ENCODE measurements at regions not wholly inside any gene's neighbourhood (a gene's known extent, or its start where the extent isn't known, plus 50 kb on each side); places are given as distances from the start of the nearest gene placed in this dataset.

GRCh38 chr14:65239143-65239937 lies 137.0 kb upstream of the MAX start:
- no peaks in the 10 kb centered on the region for H3K27me3 Mint-ChIP-seq
- H3K4me3 Mint-ChIP-seq: no peak overlapping the region
- ATAC-seq (replicated peaks): no peak
- H3K36me3 Mint-ChIP-seq (ENCODE audit: low read depth): no peaks in the 10 kb centered on the region
- H3K4me1 Mint-ChIP-seq: peaks cover 6% of the 10 kb centered on the region
- H3K9me3 Mint-ChIP-seq: no peaks in the 10 kb centered on the region
- no peak overlapping the region for H3K27ac Mint-ChIP-seq

- no peaks in the 10 kb centered on the region for H3K9me3 Mint-ChIP-seq
- H3K4me3 Mint-ChIP-seq: no peak overlapping the region
- H3K36me3 Mint-ChIP-seq (ENCODE audit: low read depth): no peaks in the 10 kb centered on the region
- ATAC-seq (replicated peaks): no peak
- peaks cover 6% of the 10 kb centered on the region for H3K4me1 Mint-ChIP-seq
- no peak overlapping the region for H3K27ac Mint-ChIP-seq
- no peaks in the 10 kb centered on the region for H3K27me3 Mint-ChIP-seq
Observed at GRCh38 chr14:65239938-65240296, 137.6 kb upstream of the MAX start.

- no peaks in the 10 kb centered on the region for H3K36me3 Mint-ChIP-seq (ENCODE audit: low read depth)
- H3K9me3 Mint-ChIP-seq: no peaks in the 10 kb centered on the region
- H3K27ac Mint-ChIP-seq: peak overlapping the region; percentile 53
- peak overlapping the region; percentile 65 for H3K4me3 Mint-ChIP-seq
- H3K27me3 Mint-ChIP-seq: no peaks in the 10 kb centered on the region
- ATAC-seq (replicated peaks): no peak
- peaks cover 6% of the 10 kb centered on the region for H3K4me1 Mint-ChIP-seq
Observed at GRCh38 chr14:65241125-65241752, 138.9 kb upstream of the MAX start.

DNA sequence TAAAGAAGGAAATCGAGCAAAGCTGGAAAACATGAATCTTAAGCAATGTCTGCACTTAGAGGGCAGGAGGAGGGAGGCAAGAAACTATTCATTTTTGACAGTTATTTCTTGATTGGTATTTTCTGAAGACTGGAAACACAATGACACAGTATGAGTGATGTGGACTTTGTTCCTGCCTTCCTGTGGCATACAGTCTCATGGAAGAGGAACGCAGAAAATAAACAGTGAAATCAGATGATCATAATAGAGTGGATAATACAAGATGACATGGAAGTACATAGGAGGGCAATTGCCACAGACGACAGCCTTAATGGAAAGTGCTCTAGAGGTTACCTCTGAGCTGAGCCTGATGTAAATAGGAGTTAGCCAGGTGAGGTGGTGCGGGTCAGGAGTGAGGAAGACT lies 140.4 kb upstream of the MAX start:
- H3K4me1 Mint-ChIP-seq: peaks cover 6% of the 10 kb centered on the region
- no peak overlapping the region for H3K4me3 Mint-ChIP-seq
- H3K27me3 Mint-ChIP-seq: no peaks in the 10 kb centered on the region
- H3K9me3 Mint-ChIP-seq: no peaks in the 10 kb centered on the region
- no peaks in the 10 kb centered on the region for H3K36me3 Mint-ChIP-seq (ENCODE audit: low read depth)
- no peak for ATAC-seq (replicated peaks)
- H3K27ac Mint-ChIP-seq: no peak overlapping the region

GRCh38 chr14:65243766-65244442 lies 141.6 kb upstream of the MAX start:
- Mint-ChIP-seq H3K27ac (no peak overlapping the region), H3K9me3 (no peaks in the 10 kb centered on the region), H3K4me3 (no peak overlapping the region), H3K4me1 (peaks cover 6% of the 10 kb centered on the region), H3K27me3 (no peaks in the 10 kb centered on the region), H3K36me3 (ENCODE audit: low read depth) (no peaks in the 10 kb centered on the region)
- peak; percentile 64 for ATAC-seq (replicated peaks)

DNA sequence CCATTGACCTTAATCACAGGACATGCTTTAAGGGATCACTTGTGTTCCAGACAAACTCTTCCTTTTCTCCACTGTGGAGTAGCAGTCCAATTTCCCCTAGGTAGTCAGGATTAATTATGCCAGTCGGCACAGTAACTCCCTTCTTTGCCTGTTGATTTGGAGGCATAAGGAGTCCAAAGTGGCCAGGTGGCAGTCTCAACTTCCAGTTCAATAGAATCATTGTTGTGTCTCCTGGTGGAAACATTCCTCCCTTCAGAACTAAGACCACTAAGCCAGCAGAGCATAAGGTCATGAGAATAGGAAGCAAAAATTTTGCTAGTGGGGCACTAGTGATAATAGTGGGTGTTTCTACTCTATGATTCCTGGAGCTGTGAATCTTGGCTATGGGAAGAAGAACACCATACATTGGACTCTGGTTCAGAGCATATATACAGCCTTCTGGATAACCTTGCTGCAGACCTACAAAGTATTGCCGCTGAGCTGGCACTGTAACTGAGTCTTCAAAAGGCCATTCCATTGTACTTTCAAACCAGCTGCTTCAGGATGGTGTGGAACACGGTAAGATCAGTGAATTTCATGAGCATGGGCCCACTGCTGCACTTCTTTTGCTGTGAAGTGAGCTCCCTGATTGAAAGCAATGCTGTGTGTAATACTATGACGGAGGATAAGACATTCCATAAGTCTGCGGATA lies 147.3 kb upstream of the MAX start:
- Mint-ChIP-seq H3K4me1 (no peaks in the 10 kb centered on the region), H3K9me3 (no peaks in the 10 kb centered on the region), H3K27ac (no peak overlapping the region), H3K36me3 (ENCODE audit: low read depth) (no peaks in the 10 kb centered on the region), H3K27me3 (no peaks in the 10 kb centered on the region), H3K4me3 (no peak overlapping the region)
- no peak for ATAC-seq (replicated peaks)

DNA sequence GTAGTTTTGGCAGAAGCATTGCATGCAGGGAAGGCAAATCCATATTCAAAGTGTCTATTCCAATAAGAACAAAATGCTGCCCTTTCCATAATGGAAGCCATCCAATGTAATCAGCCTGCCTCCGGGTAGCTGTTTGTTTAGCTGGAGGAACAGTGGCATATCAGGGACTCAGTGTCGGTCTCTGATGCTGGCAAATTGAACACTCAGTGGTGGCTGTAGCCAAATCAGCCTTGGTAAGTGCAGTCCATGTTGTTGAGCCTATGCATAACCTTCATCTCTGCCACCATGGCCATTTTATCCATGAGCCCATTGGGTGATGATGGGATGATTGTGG lies 147.8 kb upstream of the MAX start:
- Mint-ChIP-seq H3K27ac (no peak overlapping the region), H3K4me1 (peaks cover 4% of the 10 kb centered on the region), H3K27me3 (no peaks in the 10 kb centered on the region), H3K9me3 (no peaks in the 10 kb centered on the region), H3K36me3 (ENCODE audit: low read depth) (no peaks in the 10 kb centered on the region), H3K4me3 (no peak overlapping the region)
- ATAC-seq (replicated peaks): no peak

GRCh38 chr14:65251213-65251612 lies 148.9 kb upstream of the MAX start:
- Mint-ChIP-seq H3K9me3 (no peaks in the 10 kb centered on the region), H3K4me1 (peaks cover 8% of the 10 kb centered on the region), H3K4me3 (no peak overlapping the region), H3K36me3 (ENCODE audit: low read depth) (no peaks in the 10 kb centered on the region), H3K27me3 (no peaks in the 10 kb centered on the region), H3K27ac (no peak overlapping the region)
- ATAC-seq (replicated peaks): no peak

GRCh38 chr14:65252482-65253255 lies 150.4 kb upstream of the MAX start:
- Mint-ChIP-seq H3K4me1 (peaks cover 8% of the 10 kb centered on the region), H3K27ac (no peak overlapping the region), H3K27me3 (no peaks in the 10 kb centered on the region), H3K9me3 (no peaks in the 10 kb centered on the region), H3K4me3 (no peak overlapping the region), H3K36me3 (ENCODE audit: low read depth) (no peaks in the 10 kb centered on the region)
- ATAC-seq (replicated peaks): no peak

DNA sequence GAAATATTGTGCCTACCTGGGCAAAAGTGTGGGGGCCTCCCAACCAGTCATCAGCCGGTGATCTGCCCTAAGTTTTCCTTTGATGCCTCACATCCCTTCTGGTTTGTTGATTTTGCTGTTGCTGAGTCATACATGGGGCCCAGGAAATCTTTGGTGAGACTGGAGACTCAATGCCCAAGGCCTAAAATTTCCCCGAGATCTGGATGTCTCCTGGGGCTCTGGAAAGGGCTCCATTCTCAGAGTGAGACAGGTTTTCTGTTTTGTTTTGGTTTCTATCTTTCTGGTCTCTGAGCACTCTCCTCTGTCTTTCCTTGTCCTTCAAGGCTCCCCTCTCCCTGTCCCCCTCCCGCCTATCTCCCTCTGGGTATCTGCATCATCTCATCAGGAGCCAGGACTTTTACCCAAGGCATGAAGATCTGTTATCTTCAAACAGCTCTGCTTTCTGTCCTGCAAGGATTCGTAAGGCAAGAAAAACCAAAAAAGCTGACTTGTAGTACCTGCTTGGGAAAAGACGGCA lies 152.8 kb upstream of the MAX start:
- peak overlapping the region; percentile 41 for H3K27ac Mint-ChIP-seq
- no peaks in the 10 kb centered on the region for H3K9me3 Mint-ChIP-seq
- no peak overlapping the region for H3K4me3 Mint-ChIP-seq
- no peaks in the 10 kb centered on the region for H3K27me3 Mint-ChIP-seq
- peak; percentile 65 for ATAC-seq (replicated peaks)
- H3K4me1 Mint-ChIP-seq: peaks cover 8% of the 10 kb centered on the region
- H3K36me3 Mint-ChIP-seq (ENCODE audit: low read depth): no peaks in the 10 kb centered on the region

- Mint-ChIP-seq H3K27me3 (no peaks in the 10 kb centered on the region), H3K27ac (peak overlapping the region; percentile 41), H3K36me3 (ENCODE audit: low read depth) (no peaks in the 10 kb centered on the region), H3K9me3 (no peaks in the 10 kb centered on the region), H3K4me3 (no peak overlapping the region), H3K4me1 (peaks cover 8% of the 10 kb centered on the region)
- no peak for ATAC-seq (replicated peaks)
Observed at GRCh38 chr14:65255583-65256461, 153.5 kb upstream of the MAX start.

GRCh38 chr14:65256714-65257113 lies 154.4 kb upstream of the MAX start:
- Mint-ChIP-seq H3K36me3 (ENCODE audit: low read depth) (no peaks in the 10 kb centered on the region), H3K4me3 (no peak overlapping the region), H3K27me3 (no peaks in the 10 kb centered on the region), H3K4me1 (peaks cover 8% of the 10 kb centered on the region), H3K9me3 (no peaks in the 10 kb centered on the region), H3K27ac (no peak overlapping the region)
- ATAC-seq (replicated peaks): no peak

- no peak for ATAC-seq (replicated peaks)
- H3K27ac Mint-ChIP-seq: no peak overlapping the region
- H3K4me3 Mint-ChIP-seq: no peak overlapping the region
- H3K36me3 Mint-ChIP-seq (ENCODE audit: low read depth): no peaks in the 10 kb centered on the region
- H3K9me3 Mint-ChIP-seq: no peaks in the 10 kb centered on the region
- no peaks in the 10 kb centered on the region for H3K27me3 Mint-ChIP-seq
- peaks cover 8% of the 10 kb centered on the region for H3K4me1 Mint-ChIP-seq
Observed at GRCh38 chr14:65257425-65257824, 155.1 kb upstream of the FUT8 start.
